ENCODE measurements at regions not wholly inside any gene's neighbourhood (a gene's known extent, or its start where the extent isn't known, plus 50 kb on each side); places are given as distances from the start of the nearest gene placed in this dataset.
"Not testable (repeated sequence)": the region's sequence is repeated elsewhere in the genome, so short reads cannot be mapped to it uniquely, and the experiment has no call there.

DNA sequence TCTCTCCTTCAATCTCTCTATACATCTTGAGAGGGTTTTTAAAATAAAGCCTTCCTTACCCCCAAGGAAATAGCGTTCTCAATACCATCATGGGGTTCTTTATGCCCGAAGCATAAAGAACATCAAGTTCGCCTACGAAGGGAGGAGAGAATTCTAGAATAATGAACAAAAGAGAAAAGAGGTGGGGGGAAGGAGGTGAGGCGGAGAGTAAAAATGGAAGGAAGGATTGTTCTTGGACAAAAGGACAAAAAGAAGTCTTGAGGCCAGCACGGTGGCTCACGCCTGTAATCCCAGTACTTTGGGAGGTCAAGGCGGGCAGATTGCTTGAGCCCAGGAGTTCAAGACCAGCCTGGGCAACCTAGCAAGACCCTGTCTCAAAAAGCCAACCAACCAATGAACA lies 319.8 kb upstream of the NCKAP5 start:
- DNase-seq, result no peak

DNA sequence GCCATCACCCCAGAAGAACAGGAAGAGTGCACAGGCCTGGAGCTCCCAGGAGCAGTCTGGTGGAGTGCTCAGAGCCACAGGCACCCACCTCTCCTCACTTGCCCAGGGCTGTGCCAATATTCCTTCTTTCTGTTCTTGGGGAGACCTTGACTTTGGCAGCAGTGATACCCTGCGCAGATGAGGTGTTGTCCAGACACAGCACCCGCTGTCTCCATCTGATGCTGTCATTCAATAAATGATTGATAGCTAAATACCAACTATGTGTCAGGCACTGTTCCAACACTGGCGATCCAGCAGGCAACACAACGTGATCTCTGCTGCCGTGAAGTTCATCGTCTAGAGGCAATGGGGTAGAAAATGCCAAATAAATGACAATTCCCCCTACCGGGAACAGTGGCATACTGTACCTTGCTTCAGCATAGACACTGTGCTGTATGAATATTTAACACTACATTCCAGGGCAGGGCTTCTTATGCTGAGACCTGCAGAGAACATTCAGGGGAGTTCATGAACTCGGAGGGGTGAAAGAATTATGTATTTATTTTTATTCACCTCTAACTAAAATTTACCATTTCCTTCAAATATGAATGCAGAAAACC lies 320.5 kb upstream of the NCKAP5 start:
- DNase-seq, result no peak

DNA sequence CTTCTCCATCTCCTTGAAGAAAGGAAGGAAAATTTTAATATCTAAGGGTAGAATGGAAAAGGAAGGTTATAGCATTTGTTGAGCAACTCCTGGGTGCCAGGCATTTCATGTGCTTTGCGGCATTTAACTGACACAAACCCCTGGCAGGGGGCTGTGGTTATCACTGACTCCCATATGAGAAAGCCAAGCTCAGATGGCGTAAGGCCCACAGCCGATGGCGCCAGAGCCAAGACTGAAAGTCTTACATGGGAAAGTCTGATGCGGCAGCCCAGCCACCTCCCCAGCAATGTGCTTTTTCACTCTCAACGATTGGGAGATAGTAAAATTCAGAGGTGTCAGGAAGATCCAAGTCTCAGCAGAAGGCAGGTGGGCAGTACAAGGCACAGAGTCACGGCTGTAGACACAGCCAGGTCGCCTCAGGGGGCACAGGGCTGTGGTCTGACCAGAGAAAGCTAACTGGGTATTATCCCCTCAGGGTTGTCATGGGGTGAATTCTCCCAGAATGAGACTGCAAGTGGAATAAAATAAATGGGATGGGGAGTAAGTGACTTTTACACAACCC lies 324.2 kb upstream of the NCKAP5 start:
- DNase-seq, result no peak

DNA sequence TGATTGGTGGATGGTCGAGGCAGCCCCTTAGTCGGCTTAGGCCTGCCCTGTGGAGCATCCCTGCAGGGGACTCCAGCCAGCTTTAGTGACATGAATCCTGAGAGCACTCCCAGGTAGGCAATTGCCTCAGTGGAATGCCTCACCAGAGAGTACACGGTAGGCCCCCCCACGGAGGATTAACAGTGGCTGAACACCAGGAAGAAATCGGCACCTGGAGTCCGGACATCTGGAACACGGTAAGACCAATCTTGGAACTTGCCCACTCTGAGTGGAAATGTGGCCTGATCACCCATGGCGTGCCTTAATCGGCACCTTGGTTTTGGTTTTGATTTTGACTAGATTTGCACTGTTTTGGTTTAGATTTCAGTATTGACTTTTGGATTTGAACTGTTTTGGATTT lies 326.2 kb upstream of the NCKAP5 start:
- no peak for DNase-seq

DNA sequence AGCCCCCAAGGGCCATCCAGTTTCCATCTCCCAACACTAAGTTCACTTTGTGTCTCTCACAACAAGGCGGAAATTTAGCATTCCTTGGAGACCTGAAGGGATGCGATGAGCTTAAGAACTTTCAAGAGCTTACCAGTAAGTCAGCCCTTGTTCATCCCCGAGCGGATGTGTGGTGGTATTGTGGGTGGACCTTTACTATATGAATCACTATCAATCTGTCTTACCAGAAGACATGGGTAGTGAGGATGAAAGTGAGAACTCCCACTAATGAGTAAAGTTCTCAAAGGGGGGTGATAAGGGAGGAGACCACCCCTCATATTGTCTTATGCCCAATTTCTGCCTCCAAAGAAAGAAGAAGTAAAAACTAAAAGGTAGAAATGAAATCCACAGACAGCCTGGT lies 329.6 kb upstream of the NCKAP5 start:
- not testable (repeated sequence) for DNase-seq

DNA sequence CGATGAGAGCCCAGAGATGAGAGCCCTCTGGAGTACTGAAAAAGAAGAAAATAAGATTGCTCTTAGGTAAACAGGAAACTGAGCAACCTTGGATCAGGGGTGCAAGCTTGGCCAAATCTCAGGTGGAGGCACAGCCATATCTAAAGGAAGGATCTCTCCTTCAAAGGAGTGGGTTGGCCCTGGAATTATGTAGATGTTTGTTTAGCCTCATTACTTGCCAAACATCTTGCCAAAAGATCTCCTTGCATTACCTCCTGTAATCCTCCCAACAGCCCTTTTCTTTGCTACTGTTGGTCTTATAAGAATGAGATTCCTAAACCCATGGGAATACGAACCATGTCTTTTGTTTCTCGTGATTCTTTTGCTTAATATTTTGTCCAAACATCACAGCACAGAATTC lies 332.6 kb upstream of the NCKAP5 start:
- DNase-seq, result no peak

DNA sequence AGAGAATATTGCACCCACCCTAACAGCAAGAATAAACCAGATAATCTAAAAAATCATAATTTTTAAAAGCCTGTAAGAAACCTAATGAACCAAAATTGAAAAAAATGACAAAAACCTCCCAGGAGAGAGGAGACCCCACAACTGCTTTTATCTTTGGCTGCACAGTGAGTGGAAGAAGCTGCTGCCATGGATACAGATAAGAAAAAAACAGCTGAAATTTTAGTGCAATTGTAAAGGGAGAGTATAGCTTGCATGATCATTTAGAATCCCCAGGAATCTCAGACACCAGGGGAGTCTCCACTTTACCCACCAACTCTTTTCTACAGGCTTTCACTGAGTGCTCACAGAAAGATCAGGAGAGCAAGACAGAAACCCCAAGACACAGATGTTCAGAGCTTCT lies 338.1 kb upstream of the NCKAP5 start:
- DNase-seq, result no peak

DNA sequence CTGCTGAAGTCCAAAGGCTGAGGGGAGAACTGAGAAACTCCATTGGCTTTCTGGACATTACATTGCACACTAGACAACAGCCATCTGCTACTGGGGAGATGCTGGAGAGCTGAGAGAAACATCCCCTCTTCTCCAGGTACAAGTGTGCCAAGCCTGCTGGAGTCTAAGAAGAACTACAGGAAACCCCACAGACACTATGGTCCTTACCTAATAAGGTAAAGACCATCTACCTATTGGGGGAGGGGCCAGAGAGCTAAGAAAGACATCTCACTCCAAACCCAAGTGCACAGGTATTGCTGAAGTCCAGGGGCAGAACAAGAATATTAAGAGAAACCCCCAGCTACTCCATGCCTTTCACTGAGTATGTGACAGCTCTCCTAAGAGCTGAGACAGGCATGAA lies 338.7 kb upstream of the NCKAP5 start:
- no peak for DNase-seq

DNA sequence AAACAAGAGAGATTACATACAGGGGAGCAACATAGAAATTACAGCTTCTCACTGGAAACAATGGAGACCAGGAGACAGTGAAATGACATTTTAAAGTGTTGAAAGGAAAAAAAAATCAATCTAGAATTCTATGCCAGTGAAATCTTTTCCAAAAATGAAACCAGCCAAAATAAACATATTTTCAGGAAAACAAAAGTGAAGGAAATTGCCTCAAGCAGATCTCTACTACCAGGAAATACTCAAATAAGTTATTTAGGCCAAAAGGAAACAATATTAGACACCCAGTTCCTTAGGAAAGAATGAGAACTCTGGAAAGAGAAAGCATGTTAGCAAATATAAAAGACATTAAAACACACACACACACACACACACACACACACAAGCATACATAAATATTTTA lies 339.9 kb upstream of the NCKAP5 start:
- DNase-seq, result no peak

DNA sequence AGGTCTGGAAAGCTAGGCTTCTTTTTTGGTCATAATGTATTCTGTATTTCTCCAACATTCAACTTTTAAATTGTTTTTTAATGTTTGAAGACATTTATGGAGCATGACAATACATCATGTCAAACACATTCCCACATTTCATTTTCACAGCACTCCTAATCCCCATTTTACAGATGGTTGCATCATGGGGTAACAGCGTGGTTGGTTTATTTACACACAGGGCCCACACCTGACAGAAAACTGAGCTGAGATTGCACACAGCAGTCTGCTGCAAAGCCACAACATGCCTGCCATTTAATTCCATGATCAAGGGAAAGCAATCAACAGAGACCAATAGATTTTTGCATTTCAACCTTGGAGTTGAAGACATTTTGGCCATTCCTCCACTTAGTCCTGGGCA lies 335.7 kb upstream of the MGAT5 start:
- no peak for DNase-seq

DNA sequence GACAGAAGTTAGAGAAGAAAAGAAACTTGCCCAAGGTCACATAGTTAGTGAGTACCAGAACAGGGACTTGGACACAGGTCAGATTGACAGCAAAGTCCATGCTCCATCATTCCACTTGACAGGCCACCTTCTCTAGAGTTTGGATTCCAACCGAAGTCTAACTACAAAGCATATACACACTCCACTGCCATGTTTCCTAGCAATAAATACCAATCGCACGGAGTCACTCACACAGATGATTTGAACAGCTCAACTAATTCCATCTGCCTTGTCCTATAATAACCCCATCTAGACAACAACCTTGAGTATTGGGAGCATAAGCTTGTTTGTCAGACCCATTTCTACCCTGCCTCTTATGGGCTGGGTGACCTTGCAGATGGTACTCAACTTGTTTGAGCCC lies 334.6 kb upstream of the MGAT5 start:
- no peak for DNase-seq

DNA sequence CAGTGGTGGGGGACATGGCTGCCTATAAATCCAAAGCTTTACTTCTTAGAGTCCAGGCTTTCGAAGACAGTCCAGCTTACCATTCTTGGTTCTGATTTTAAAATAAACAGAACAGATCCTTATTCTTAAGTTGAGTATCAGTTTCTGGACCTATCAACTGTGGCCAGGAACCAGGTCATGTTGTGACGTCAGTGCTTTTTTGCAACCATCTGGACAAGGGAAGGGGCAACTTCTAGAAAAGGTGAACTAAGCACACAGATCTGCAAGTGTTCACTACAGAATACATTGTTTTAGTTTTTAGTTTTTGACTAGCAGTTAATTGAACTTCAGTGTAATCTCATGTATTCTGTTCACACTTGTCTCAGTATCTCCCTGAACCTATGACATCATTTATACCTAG lies 326.0 kb upstream of the MGAT5 start:
- no peak for DNase-seq

DNA sequence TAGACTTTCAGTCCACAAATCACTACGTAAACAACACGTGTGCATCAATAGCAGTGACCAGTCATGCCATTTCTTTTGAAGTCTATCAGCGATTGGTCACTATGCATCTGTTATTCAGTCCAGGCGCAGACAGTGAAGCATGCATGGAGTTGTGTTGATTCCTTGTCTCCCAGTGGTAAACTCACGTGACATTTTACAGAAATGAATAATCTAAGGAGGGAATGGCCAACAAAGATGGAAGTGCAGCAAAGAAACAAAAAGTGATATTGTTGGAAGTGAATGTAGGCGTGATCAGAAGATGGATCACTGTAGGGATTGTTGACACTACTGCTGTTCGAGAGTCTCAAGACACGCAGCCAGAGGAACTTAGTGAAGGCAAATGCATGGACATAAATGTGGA lies 317.8 kb upstream of the MGAT5 start:
- DNase-seq, result no peak

DNA sequence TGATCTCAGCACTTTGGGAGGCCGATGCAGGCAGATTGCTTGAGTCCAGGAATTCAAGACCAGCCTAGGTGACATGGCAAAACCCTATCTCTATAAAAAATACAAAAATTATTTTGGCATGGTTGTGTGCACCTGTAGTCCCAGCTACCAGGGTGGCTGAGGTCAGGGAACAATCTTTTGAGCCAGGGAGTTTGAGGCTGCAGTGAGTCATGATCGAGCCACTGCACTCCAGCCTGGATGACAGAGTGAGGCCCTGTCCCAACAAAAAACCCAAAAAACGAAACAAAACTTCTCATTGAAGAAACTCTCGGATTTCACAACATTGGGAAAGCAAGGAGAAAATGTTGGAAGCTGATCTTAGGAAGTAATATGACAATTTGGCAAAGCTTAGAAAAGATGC lies 317.3 kb upstream of the MGAT5 start:
- no peak for DNase-seq

DNA sequence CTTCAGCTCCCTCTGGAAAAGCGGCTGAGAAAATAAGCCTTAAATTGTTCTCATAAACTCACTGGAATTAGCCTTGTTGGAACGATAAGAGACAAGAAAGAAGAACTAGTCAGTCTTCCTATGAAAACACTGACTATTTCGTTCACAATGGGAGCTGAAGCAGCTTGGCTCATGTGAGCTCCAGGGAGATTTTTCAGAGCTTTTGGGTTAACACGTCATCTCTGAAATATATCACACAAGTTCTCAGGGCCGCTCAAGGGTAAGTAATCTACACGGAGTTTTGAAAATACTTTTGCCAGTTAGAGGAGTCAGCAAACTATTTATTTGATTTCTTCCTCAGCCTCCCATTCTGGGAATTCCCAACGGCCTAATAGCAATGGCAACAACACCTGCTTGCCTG lies 316.2 kb upstream of the MGAT5 start:
- no peak for DNase-seq

DNA sequence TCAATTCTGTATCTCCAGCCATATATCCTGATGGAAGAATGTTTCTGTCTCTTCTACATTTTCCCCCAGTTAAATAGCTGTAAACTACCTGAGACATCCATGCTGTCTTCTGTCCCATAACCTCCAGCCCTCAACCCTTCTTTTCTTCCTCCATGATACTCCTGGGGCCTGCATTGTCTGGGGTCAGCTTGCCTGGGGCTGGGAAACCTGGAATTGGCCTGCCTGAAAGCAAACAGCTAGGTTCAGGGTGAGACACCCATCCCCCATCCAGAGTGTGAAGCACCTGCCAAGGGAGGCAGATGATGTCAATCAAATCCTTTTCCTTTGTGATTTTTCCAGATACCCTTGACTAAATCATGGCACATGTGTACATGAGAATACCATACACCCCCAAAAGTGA lies 313.7 kb upstream of the MGAT5 start:
- no peak for DNase-seq

DNA sequence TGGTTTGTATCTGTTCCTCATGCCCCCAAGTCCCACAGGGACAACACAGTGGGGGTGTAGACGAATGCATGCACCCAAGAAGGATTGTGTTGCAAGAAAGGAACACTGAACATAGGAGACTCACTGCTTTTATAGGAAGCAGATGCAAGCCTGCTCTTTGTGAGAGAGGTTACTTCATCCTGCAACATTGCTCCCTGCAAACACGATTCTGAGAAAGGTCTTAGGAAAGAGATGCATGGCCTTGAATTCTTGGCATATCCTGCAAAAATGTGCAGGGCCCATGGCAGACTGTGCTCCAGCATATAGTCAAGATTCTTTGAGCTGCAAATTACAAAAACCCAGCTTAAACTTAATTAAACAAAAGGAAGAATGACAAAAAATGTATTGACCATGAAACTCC lies 312.2 kb upstream of the MGAT5 start:
- no peak for DNase-seq

DNA sequence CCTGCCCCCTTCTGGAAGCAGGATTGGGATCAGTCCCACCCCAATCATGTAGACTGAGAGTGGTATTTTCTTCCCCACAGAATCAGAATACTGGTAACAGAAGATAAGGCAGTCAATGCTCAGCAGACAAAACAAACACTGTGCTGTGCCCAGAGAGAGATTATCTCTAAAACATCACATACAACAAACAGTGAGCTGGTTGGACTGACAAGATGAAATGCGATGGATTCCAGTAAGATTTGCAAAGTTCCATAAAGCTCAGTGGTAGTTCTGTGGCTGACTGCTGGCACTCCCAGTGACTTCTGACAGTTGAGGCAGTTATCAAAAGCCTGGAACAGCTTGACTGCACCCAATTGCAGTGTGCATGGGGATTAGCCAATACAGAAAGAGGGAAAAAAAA lies 311.5 kb upstream of the MGAT5 start:
- DNase-seq, result no peak

DNA sequence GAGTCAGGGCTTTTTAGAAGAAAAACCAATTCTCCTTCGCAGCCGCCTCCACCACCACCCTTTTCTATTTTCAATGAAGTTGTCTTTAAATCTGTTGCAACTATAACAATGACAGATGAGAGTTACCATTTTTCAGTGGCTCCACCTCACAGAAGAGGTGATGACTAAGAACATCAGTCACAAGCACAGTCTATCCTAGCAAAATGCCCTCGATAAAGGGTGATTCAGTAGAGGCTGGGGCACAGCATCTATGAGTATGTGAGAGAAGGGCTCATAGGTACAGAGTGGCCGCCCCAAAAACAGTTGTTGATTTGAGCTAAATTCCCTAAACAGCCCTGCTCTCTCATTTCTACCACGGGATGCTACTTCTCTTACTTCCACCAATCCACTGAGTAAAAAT lies 310.8 kb upstream of the MGAT5 start:
- no peak for DNase-seq

DNA sequence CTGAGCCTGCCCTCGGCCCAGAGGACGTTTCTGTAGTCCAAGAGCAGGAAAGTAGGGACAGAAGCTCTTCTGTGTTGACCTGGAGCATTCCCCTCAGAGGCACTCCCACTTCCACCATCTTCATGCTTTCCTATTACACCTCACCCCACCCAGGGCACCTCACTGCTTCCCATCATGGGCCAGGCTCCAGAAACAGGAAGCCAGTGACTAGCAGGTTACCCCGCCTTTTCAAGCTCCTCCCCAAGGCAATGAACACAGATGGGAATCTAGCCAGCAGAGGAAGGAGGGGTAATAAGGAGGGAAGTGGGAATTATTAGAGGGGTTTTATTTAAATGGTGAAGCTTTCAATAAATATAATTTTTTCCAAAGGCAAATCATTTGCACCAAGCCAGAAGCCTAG lies 308.8 kb upstream of the MGAT5 start:
- no peak for DNase-seq

DNA sequence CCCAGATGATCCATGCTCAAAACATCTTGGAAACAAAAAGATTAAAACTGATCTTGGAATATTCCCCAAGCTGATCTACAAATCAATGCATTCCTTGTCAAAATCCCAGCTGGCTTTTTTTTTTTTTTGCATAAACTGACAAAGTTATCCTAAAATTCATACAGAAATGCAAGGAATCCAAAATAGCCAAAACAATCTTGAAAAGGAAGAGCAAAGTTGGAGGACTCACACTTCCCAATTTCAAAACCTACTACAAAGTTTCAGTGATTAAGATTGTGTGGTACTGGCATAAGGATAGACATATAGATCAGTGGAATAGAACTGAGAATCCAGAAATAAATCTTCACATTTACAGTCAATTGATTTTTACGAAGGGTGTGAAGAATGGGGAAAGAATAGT lies 306.8 kb upstream of the MGAT5 start:
- DNase-seq, result no peak

DNA sequence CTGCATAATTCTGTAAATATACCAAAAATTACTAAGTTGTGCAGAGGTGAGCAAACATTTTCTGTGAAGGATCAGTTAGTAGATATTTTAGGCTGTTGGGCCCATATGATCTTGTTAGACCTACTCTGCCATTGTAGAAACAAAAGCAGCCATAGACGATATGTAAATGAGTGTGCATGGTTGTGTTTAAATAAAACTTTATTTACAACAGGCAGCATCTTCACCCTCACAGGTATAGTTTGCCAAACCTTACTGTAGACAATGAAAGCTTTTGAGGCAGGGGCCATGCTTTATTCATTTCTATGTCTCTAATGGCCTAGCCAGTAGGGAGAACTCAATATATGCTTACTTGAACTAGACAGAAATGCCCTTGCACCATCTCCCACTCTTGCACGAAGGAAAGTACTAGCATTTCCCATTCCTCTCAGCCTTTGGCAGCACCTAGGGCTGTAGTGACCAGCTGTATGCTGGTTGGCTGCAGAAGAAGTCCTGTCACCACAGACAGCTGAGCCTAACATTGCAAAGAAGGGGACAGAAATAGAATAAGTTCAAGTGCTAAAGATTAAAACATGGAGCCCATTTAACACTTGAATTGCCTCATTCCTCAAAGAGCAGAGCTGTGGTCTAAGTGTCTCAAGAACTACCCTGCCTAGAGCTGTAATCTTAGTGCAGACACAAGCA lies 305.1 kb upstream of the MGAT5 start:
- no peak for DNase-seq

DNA sequence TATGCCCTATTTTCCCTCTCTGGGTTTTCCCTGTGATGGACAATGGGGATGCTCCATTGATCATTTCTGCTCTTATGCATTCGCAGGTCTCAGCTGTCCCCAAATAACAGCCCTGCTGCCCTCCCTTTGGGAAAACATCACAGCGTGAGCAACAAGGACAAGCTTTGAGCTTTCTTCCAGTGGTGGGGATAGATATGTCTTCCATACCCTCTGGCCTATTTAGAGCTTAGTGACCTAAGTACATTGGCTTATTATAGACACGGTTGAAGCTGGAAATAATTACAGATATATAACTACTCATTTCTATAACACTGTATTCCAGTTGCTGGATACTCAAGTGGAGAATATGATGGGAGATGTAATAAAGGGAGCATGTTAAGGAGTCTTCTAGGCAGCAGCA lies 304.3 kb upstream of the MGAT5 start:
- DNase-seq, result no peak

DNA sequence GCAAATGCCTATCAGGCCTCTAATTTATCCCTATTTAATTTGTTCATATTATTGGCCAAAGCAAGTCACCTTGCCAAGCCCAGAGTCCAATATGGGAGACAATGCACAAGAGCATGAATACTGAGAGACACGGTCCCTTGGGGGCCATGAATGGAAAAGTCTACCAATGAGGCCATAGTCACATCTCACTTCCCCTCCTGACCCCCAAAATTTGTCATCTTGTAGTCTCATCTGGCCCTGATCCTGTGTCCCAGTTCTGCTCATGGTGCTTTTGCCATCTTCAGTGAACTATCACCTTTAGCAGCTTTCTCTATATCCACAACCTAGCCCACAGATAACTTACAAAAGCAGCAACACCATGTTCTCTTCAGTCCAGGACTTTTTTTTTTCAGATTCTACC lies 302.7 kb upstream of the MGAT5 start:
- no peak for DNase-seq

DNA sequence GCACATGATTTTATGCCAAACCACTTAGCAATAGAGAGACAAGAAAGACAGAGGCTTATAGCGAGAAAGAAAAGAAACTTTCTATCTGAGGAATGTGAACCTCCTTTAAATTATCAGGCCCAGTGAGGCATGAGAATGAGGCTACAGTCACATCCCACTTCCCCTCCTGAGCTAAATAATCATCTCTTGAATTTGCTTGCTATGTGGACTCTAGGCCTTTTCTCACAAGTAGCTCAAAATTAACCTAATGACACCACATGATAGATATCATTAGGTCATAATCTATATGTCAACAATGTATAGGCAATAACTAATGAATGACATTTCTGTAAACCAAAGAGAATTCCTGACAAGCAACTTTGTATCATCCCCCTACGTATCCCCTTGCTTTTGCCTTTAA lies 301.5 kb upstream of the MGAT5 start:
- DNase-seq, result no peak
